ENCODE measurements at regions not wholly inside any gene's neighbourhood (a gene's known extent, or its start where the extent isn't known, plus 50 kb on each side); places are given as distances from the start of the nearest gene placed in this dataset.

GRCh38 chrX:81411517-81411916, 209.6 kb downstream of the SH3BGRL start:
- Histone ChIP-seq H2BK120ac (replicated peaks; ENCODE audit: low read depth, low read length) (no peak overlapping the region), H3K4me1 (replicated peaks in 1 of 4; ENCODE audit: control insufficient read depth in 3 of 4, insufficient read depth in 4 of 4, low read length in 3 of 4) (no peaks in the 10 kb centered on the region), H2BK5ac (ENCODE audit: low read depth, low read length) (no peak overlapping the region), H3K4ac (replicated peaks; ENCODE audit: insufficient read length, low read depth, low read length) (no peak overlapping the region), H3K23me2 (ENCODE audit: low read depth, low read length) (no peaks in the 10 kb centered on the region), H4K5ac (ENCODE audit: insufficient read length, low read depth, low read length) (no peak overlapping the region), H3K27me3 (replicated peaks in 1 of 4; ENCODE audit: control insufficient read depth in 3 of 4, extremely low read depth in 1 of 4, insufficient read depth in 3 of 4, low read length in 3 of 4) (no peaks in the 10 kb centered on the region), H3K79me2 (ENCODE audit: control insufficient read depth in 1 of 2, insufficient read depth in 2 of 2, low read length in 2 of 2) (no peaks in the 10 kb centered on the region), H3K9me3 (ENCODE audit: insufficient read depth in 2 of 2, low read depth in 1 of 2, low read length in 1 of 2) (no peaks in the 10 kb centered on the region), H4K8ac (ENCODE audit: extremely low read depth, insufficient read depth, low read length) (no peak overlapping the region), H2AK5ac (ENCODE audit: low read depth, low read length) (no peak overlapping the region), H3K36me3 (ENCODE audit: control insufficient read depth in 2 of 4, insufficient read depth in 4 of 4, low read length in 3 of 4) (no peaks in the 10 kb centered on the region), H2AFZ (ENCODE audit: low read length) (no peak overlapping the region), H3K14ac (ENCODE audit: insufficient read length) (no peak overlapping the region), H3K18ac (ENCODE audit: extremely low read depth, low read length) (no peak overlapping the region), H2BK12ac (ENCODE audit: low read depth, low read length) (no peak overlapping the region), H2BK15ac (ENCODE audit: low read length) (no peak overlapping the region), H3K23ac (ENCODE audit: insufficient read length) (no peak overlapping the region), H3K79me1 (ENCODE audit: low read depth, low read length) (no peaks in the 10 kb centered on the region), H3K9ac (replicated peaks in 1 of 4; ENCODE audit: extremely low read depth in 1 of 4, low read depth in 3 of 4, low read length in 3 of 4) (no peak overlapping the region), H4K91ac (replicated peaks; ENCODE audit: insufficient read length, low read length) (no peak overlapping the region), H3K27ac (ENCODE audit: low read depth, low read length) (no peak overlapping the region), H2BK20ac (ENCODE audit: low read length) (no peak overlapping the region), H3K56ac (replicated peaks; ENCODE audit: insufficient read length, low read depth, low read length) (no peak overlapping the region), H4K20me1 (replicated peaks in 1 of 2; ENCODE audit: control insufficient read depth in 1 of 2, insufficient read depth in 2 of 2, low read length in 2 of 2) (no peaks in the 10 kb centered on the region), H3K4me3 (ENCODE audit: extremely low read depth in 1 of 4, insufficient read depth in 2 of 4, low read depth in 3 of 4, low read length in 4 of 4) (no peak overlapping the region), H3K4me2 (ENCODE audit: insufficient read depth in 1 of 2, low read depth in 2 of 2, low read length in 2 of 2) (no peak overlapping the region)
- TF ChIP-seq BACH1 (IDR thresholded peaks at IDR 0.05; ENCODE audit: low read length) (no peak), SP1 (IDR thresholded peaks at IDR 0.05; ENCODE audit: low read depth, low read length) (no peak), TBP (IDR thresholded peaks at IDR 0.05; ENCODE audit: low read depth, low read length) (no peak), KDM5A (IDR thresholded peaks at IDR 0.05; ENCODE audit: low read length) (no peak), CBX5 (IDR thresholded peaks at IDR 0.05; ENCODE audit: low read depth, low read length) (no peak), E2F6 (IDR thresholded peaks at IDR 0.05) (no peak), RFX5 (IDR thresholded peaks at IDR 0.05; ENCODE audit: borderline replicate concordance, low read depth, low read length) (no peak), NANOG (IDR thresholded peaks at IDR 0.05; ENCODE audit: insufficient read depth, low read depth, low read length, poor library complexity, severe bottlenecking) (no peak), RBBP5 (IDR thresholded peaks at IDR 0.05; ENCODE audit: borderline replicate concordance, low read depth, low read length) (no peak), POU5F1 (IDR thresholded peaks at IDR 0.05; ENCODE audit: low read depth, low read length) (no peak), YY1 (IDR thresholded peaks at IDR 0.05; ENCODE audit: low read depth, low read length) (no peak), CHD1 (IDR thresholded peaks at IDR 0.05; ENCODE audit: low read depth, low read length) (no peak)
- TF ChIP-seq, protein P1, sequence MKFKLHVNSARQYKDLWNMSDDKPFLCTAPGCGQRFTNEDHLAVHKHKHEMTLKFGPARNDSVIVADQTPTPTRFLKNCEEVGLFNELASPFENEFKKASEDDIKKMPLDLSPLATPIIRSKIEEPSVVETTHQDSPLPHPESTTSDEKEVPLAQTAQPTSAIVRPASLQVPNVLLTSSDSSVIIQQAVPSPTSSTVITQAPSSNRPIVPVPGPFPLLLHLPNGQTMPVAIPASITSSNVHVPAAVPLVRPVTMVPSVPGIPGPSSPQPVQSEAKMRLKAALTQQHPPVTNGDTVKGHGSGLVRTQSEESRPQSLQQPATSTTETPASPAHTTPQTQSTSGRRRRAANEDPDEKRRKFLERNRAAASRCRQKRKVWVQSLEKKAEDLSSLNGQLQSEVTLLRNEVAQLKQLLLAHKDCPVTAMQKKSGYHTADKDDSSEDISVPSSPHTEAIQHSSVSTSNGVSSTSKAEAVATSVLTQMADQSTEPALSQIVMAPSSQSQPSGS (IDR thresholded peaks at IDR 0.05; ENCODE audit: low read length), result no peak
- CTCF ChIA-PET (ENCODE audit: partially characterized antibody), result no interaction called here
- POLR2A ChIA-PET (ENCODE audit: partially characterized antibody), result no interaction called here
- FAIRE-seq (no peak), DNase-seq (ENCODE audit: low read depth in 1 of 2, low spot score in 2 of 2) (no peak)
